ENCODE measurements at regions not wholly inside any gene's neighbourhood (a gene's known extent, or its start where the extent isn't known, plus 50 kb on each side); places are given as distances from the start of the nearest gene placed in this dataset.

GRCh38 chr9:73023025-73023541, 70.2 kb upstream of the ALDH1A1 start:
- TF ChIP-seq, protein P1, sequence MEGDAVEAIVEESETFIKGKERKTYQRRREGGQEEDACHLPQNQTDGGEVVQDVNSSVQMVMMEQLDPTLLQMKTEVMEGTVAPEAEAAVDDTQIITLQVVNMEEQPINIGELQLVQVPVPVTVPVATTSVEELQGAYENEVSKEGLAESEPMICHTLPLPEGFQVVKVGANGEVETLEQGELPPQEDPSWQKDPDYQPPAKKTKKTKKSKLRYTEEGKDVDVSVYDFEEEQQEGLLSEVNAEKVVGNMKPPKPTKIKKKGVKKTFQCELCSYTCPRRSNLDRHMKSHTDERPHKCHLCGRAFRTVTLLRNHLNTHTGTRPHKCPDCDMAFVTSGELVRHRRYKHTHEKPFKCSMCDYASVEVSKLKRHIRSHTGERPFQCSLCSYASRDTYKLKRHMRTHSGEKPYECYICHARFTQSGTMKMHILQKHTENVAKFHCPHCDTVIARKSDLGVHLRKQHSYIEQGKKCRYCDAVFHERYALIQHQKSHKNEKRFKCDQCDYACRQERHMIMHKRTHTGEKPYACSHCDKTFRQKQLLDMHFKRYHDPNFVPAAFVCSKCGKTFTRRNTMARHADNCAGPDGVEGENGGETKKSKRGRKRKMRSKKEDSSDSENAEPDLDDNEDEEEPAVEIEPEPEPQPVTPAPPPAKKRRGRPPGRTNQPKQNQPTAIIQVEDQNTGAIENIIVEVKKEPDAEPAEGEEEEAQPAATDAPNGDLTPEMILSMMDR (IDR thresholded peaks at IDR 0.05; ENCODE audit: low read depth, low read length, poor library complexity, severe bottlenecking): peak; percentile 63
- no peak for TF ChIP-seq EZH2phosphoT487 (IDR thresholded peaks at IDR 0.05; ENCODE audit: borderline replicate concordance, low read length)

Measured in DOHH2 (cell line).